ENCODE measurements at regions not wholly inside any gene's neighbourhood (a gene's known extent, or its start where the extent isn't known, plus 50 kb on each side); places are given as distances from the start of the nearest gene placed in this dataset.

- no peak overlapping the region for H3K4me3 Mint-ChIP-seq
- no peak overlapping the region for H3K27ac Mint-ChIP-seq
- H3K27me3 Mint-ChIP-seq (ENCODE audit: low read depth), result no peaks in the 10 kb centered on the region
- DNase-seq (ENCODE audit: low spot score), result no peak
- H3K36me3 Mint-ChIP-seq (ENCODE audit: low read depth), result no peaks in the 10 kb centered on the region
- H3K4me1 Mint-ChIP-seq (ENCODE audit: low read depth), result no peaks in the 10 kb centered on the region
- no peaks in the 10 kb centered on the region for H3K9me3 Mint-ChIP-seq
Measured at GRCh38 chr1:56065729-56066128, 513.6 kb downstream of the PLPP3 start.

DNA sequence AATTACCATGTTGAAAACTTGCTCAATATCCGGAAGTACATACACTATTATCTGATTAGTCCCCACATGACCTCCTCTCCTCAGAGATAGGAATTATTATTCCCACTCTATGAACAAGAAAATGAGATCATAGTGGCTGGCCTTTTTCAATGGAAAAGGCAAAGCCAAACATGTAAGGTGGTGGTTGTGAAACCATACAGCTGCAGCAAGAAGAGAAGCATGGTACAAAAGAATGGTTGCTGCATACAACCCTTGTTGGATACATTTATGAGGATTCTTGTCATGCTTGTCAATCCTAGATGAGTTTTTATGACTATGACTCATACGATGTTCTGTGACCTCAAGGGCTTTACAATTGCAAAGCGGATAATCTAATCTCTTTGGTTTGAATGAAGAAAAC lies 514.7 kb downstream of the PLPP3 start:
- no peaks in the 10 kb centered on the region for H3K27me3 Mint-ChIP-seq (ENCODE audit: low read depth)
- no peaks in the 10 kb centered on the region for H3K9me3 Mint-ChIP-seq
- H3K27ac Mint-ChIP-seq, result no peak overlapping the region
- H3K36me3 Mint-ChIP-seq (ENCODE audit: low read depth), result no peaks in the 10 kb centered on the region
- H3K4me3 Mint-ChIP-seq, result no peak overlapping the region
- H3K4me1 Mint-ChIP-seq (ENCODE audit: low read depth), result no peaks in the 10 kb centered on the region
- no peak for DNase-seq (ENCODE audit: low spot score)

- H3K9me3 Mint-ChIP-seq, result no peaks in the 10 kb centered on the region
- H3K27me3 Mint-ChIP-seq (ENCODE audit: low read depth), result no peaks in the 10 kb centered on the region
- no peaks in the 10 kb centered on the region for H3K36me3 Mint-ChIP-seq (ENCODE audit: low read depth)
- no peak overlapping the region for H3K27ac Mint-ChIP-seq
- no peak overlapping the region for H3K4me3 Mint-ChIP-seq
- no peaks in the 10 kb centered on the region for H3K4me1 Mint-ChIP-seq (ENCODE audit: low read depth)
- no peak for DNase-seq (ENCODE audit: low spot score)
Measured at GRCh38 chr1:56063461-56063860, 515.9 kb downstream of the PLPP3 start.

- H3K27ac Mint-ChIP-seq, result no peak overlapping the region
- no peaks in the 10 kb centered on the region for H3K27me3 Mint-ChIP-seq (ENCODE audit: low read depth)
- H3K36me3 Mint-ChIP-seq (ENCODE audit: low read depth), result no peaks in the 10 kb centered on the region
- H3K4me3 Mint-ChIP-seq, result no peak overlapping the region
- no peaks in the 10 kb centered on the region for H3K9me3 Mint-ChIP-seq
- H3K4me1 Mint-ChIP-seq (ENCODE audit: low read depth), result no peaks in the 10 kb centered on the region
- DNase-seq (ENCODE audit: low spot score), result no peak
Measured at GRCh38 chr1:56062625-56063024, 516.7 kb downstream of the PLPP3 start.

DNA sequence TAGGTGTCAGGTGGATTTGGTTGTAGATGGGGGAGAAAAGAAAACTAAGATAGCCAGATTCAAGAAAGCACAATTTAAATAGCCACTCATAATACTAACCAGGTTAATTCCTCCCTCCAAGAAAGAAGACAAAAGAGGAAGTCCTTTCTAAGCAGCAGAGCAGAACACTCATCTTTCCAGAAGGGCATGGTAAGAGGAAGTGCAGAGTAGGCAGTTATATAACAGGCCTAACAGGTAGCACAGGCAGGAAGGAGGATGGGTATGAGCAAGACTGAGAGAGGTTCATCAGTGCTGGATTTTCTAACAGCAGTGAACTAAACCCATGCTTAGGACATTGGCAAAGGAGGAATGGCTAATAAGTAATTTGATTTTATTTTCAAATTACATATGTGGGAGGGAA lies 517.5 kb downstream of the PLPP3 start:
- Mint-ChIP-seq H3K36me3 (ENCODE audit: low read depth) (no peaks in the 10 kb centered on the region), H3K4me3 (no peak overlapping the region), H3K27me3 (ENCODE audit: low read depth) (no peaks in the 10 kb centered on the region), H3K27ac (no peak overlapping the region), H3K9me3 (no peaks in the 10 kb centered on the region), H3K4me1 (ENCODE audit: low read depth) (no peaks in the 10 kb centered on the region)
- no peak for DNase-seq (ENCODE audit: low spot score)

DNA sequence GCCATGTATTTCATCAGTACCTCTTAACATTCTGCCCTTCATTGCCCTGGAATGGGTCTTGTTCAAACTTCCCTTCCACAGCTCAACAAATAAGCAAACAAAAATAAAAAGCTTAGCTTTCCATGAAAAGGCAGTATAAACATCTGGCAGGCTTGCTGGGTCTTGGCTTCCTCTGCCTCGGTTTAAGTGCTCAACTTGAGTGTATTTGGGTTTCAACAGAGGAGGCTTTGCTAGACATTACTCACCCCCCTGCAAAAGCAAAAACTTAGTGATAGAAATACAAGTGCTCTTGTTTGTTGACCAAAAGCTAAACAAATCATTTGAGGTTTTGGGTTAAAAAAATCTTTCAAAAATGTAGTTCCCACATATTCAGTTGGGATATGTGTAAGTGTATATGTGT lies 518.5 kb downstream of the PLPP3 start:
- H3K4me1 Mint-ChIP-seq (ENCODE audit: low read depth), result no peaks in the 10 kb centered on the region
- H3K36me3 Mint-ChIP-seq (ENCODE audit: low read depth), result no peaks in the 10 kb centered on the region
- no peak for DNase-seq (ENCODE audit: low spot score)
- H3K4me3 Mint-ChIP-seq, result no peak overlapping the region
- no peak overlapping the region for H3K27ac Mint-ChIP-seq
- H3K27me3 Mint-ChIP-seq (ENCODE audit: low read depth), result no peaks in the 10 kb centered on the region
- H3K9me3 Mint-ChIP-seq, result no peaks in the 10 kb centered on the region

GRCh38 chr1:56057466-56058405 lies 521.6 kb downstream of the PLPP3 start:
- H3K27me3 Mint-ChIP-seq (ENCODE audit: low read depth), result no peaks in the 10 kb centered on the region
- H3K9me3 Mint-ChIP-seq, result no peaks in the 10 kb centered on the region
- H3K4me1 Mint-ChIP-seq (ENCODE audit: low read depth), result no peaks in the 10 kb centered on the region
- no peaks in the 10 kb centered on the region for H3K36me3 Mint-ChIP-seq (ENCODE audit: low read depth)
- no peak overlapping the region for H3K27ac Mint-ChIP-seq
- H3K4me3 Mint-ChIP-seq, result no peak overlapping the region
- DNase-seq (ENCODE audit: low spot score), result no peak

GRCh38 chr1:56056438-56057287 lies 522.7 kb downstream of the PLPP3 start:
- H3K4me3 Mint-ChIP-seq, result no peak overlapping the region
- H3K27ac Mint-ChIP-seq, result no peak overlapping the region
- H3K4me1 Mint-ChIP-seq (ENCODE audit: low read depth), result no peaks in the 10 kb centered on the region
- no peaks in the 10 kb centered on the region for H3K36me3 Mint-ChIP-seq (ENCODE audit: low read depth)
- no peaks in the 10 kb centered on the region for H3K9me3 Mint-ChIP-seq
- DNase-seq (ENCODE audit: low spot score), result no peak
- H3K27me3 Mint-ChIP-seq (ENCODE audit: low read depth), result no peaks in the 10 kb centered on the region

GRCh38 chr1:56054959-56055358 lies 524.4 kb downstream of the PLPP3 start:
- Mint-ChIP-seq H3K27ac (no peak overlapping the region), H3K36me3 (ENCODE audit: low read depth) (no peaks in the 10 kb centered on the region), H3K4me1 (ENCODE audit: low read depth) (no peaks in the 10 kb centered on the region), H3K4me3 (no peak overlapping the region), H3K27me3 (ENCODE audit: low read depth) (no peaks in the 10 kb centered on the region), H3K9me3 (no peaks in the 10 kb centered on the region)
- no peak for DNase-seq (ENCODE audit: low spot score)

DNA sequence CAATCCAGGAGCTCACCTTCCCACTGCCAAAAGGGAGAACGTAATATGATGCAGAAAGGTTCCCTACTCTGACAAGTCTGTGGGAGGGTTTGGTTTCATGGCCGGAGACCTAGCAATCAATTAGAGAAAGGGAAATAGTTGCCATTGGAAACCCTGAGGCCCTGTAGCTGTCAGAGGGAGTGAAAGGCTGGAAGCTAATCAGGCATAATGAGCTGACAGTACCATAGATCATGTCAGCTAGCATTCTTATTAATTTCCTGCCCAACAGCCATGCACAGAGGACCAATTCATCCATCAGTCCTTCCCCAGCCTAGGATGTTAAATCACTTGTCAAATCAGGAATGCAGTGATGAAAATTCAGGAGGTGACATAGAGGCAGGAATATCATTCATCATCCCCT lies 527.3 kb downstream of the PLPP3 start:
- Mint-ChIP-seq H3K27me3 (ENCODE audit: low read depth) (no peaks in the 10 kb centered on the region), H3K4me1 (ENCODE audit: low read depth) (no peaks in the 10 kb centered on the region), H3K4me3 (no peak overlapping the region), H3K9me3 (no peaks in the 10 kb centered on the region), H3K27ac (no peak overlapping the region), H3K36me3 (ENCODE audit: low read depth) (no peaks in the 10 kb centered on the region)
- DNase-seq (ENCODE audit: low spot score), result no peak

- Mint-ChIP-seq H3K9me3 (no peaks in the 10 kb centered on the region), H3K36me3 (ENCODE audit: low read depth) (no peaks in the 10 kb centered on the region), H3K27ac (no peak overlapping the region), H3K27me3 (ENCODE audit: low read depth) (no peaks in the 10 kb centered on the region), H3K4me1 (ENCODE audit: low read depth) (no peaks in the 10 kb centered on the region), H3K4me3 (no peak overlapping the region)
- DNase-seq (ENCODE audit: low spot score), result no peak
Measured at GRCh38 chr1:56050911-56051310, 528.5 kb downstream of the PLPP3 start.

- Mint-ChIP-seq H3K9me3 (no peaks in the 10 kb centered on the region), H3K27ac (no peak overlapping the region), H3K4me1 (ENCODE audit: low read depth) (no peaks in the 10 kb centered on the region), H3K36me3 (ENCODE audit: low read depth) (no peaks in the 10 kb centered on the region), H3K4me3 (no peak overlapping the region), H3K27me3 (ENCODE audit: low read depth) (no peaks in the 10 kb centered on the region)
- DNase-seq (ENCODE audit: low spot score), result no peak
Measured at GRCh38 chr1:56045477-56045876, 533.9 kb downstream of the PLPP3 start.

GRCh38 chr1:56045062-56045461 lies 534.3 kb downstream of the PLPP3 start:
- H3K4me1 Mint-ChIP-seq (ENCODE audit: low read depth), result no peaks in the 10 kb centered on the region
- H3K27ac Mint-ChIP-seq, result no peak overlapping the region
- no peaks in the 10 kb centered on the region for H3K36me3 Mint-ChIP-seq (ENCODE audit: low read depth)
- no peaks in the 10 kb centered on the region for H3K9me3 Mint-ChIP-seq
- H3K4me3 Mint-ChIP-seq, result no peak overlapping the region
- no peaks in the 10 kb centered on the region for H3K27me3 Mint-ChIP-seq (ENCODE audit: low read depth)
- DNase-seq (ENCODE audit: low spot score), result no peak

GRCh38 chr1:56036479-56036878 lies 542.9 kb downstream of the PLPP3 start:
- Mint-ChIP-seq H3K4me3 (no peak overlapping the region), H3K27ac (no peak overlapping the region), H3K36me3 (ENCODE audit: low read depth) (no peaks in the 10 kb centered on the region), H3K9me3 (no peaks in the 10 kb centered on the region), H3K27me3 (ENCODE audit: low read depth) (no peaks in the 10 kb centered on the region), H3K4me1 (ENCODE audit: low read depth) (no peaks in the 10 kb centered on the region)
- no peak for DNase-seq (ENCODE audit: low spot score)
